ENCODE measurements at regions not wholly inside any gene's neighbourhood (a gene's known extent, or its start where the extent isn't known, plus 50 kb on each side); places are given as distances from the start of the nearest gene placed in this dataset.
A peak's percentile ranks its signal among the peaks of the same experiment; 100 is the strongest.
"Not testable (repeated sequence)": the region's sequence is repeated elsewhere in the genome, so short reads cannot be mapped to it uniquely, and the experiment has no call there.

- no peak for DNase-seq
Observed at GRCh38 chr2:131756141-131756907, 228.6 kb downstream of the CCDC74A start.

- DNase-seq, result not testable (repeated sequence)
Observed at GRCh38 chr2:131758941-131759340, 231.3 kb downstream of the CCDC74A start.

GRCh38 chr2:131774955-131775555 is 247.4 kb downstream of the CCDC74A start:
- DNase-seq, result peak in 1 of 2 experiments; percentile 16

- DNase-seq, result not testable (repeated sequence)
Observed at GRCh38 chr2:131775903-131776506, 248.3 kb downstream of the CCDC74A start.

- not testable (repeated sequence) for DNase-seq
Observed at GRCh38 chr2:131780446-131780845, 252.8 kb downstream of the CCDC74A start.

GRCh38 chr2:131801210-131801744 is 273.6 kb downstream of the CCDC74A start:
- DNase-seq, result peak in 1 of 2 experiments; percentile 54

- DNase-seq, result peak; percentile 18 to 77
Observed at GRCh38 chr2:131801745-131802350, 274.2 kb downstream of the CCDC74A start.

- peak; percentile 74 to 88 for DNase-seq
Observed at GRCh38 chr2:131802351-131802836, 274.7 kb downstream of the CCDC74A start.

GRCh38 chr2:131803237-131803636 is 275.5 kb downstream of the CCDC74A start:
- not testable (repeated sequence) for DNase-seq

GRCh38 chr2:131812605-131813004 is 284.9 kb downstream of the CCDC74A start:
- DNase-seq, result not testable (repeated sequence)

- DNase-seq, result not testable (repeated sequence)
Observed at GRCh38 chr2:131813378-131813777, 285.7 kb downstream of the CCDC74A start.

GRCh38 chr2:131818267-131818973 is 290.7 kb downstream of the CCDC74A start:
- not testable (repeated sequence) for DNase-seq

GRCh38 chr2:131822237-131822721 is 294.6 kb downstream of the CCDC74A start:
- DNase-seq, result not testable (repeated sequence)

GRCh38 chr2:131823058-131823457 is 295.4 kb downstream of the CCDC74A start:
- not testable (repeated sequence) for DNase-seq

GRCh38 chr2:131824986-131825385 is 297.3 kb downstream of the CCDC74A start:
- not testable (repeated sequence) for DNase-seq

GRCh38 chr2:131827481-131828163 is 299.9 kb downstream of the CCDC74A start:
- no peak for DNase-seq

GRCh38 chr2:131828164-131828561 is 300.5 kb downstream of the CCDC74A start:
- no peak for DNase-seq

GRCh38 chr2:131828633-131829455 is 301.2 kb downstream of the CCDC74A start:
- not testable (repeated sequence) for DNase-seq

GRCh38 chr2:131829456-131830241 is 302.0 kb downstream of the CCDC74A start:
- DNase-seq, result peak in 1 of 2 experiments; percentile 7
